GM21723 (cell line): ENCODE measurements at regions not wholly inside any gene's neighbourhood (a gene's known extent, or its start where the extent isn't known, plus 50 kb on each side); places are given as distances from the start of the nearest gene placed in this dataset.
A peak's percentile ranks its signal among the peaks of the same experiment; 100 is the strongest.

Source experiments
- ATAC-seq: cut with Tn5 transposase; IDR thresholded peaks from one replicate; pipeline ENCODE4 v1.9.1; 2021; ENCODE audit warnings: mild to moderate bottlenecking, moderate library complexity; ENCODE audit not compliant: unreplicated experiment

GRCh38 chr21:41037936-41038335 lies 130.0 kb upstream of the BACE2 start:
- no peak for ATAC-seq

- ATAC-seq: no peak
Measured at GRCh38 chr21:41043014-41043413, 124.9 kb upstream of the BACE2 start.

GRCh38 chr21:41045534-41046268 lies 122.3 kb upstream of the BACE2 start:
- ATAC-seq: no peak

DNA sequence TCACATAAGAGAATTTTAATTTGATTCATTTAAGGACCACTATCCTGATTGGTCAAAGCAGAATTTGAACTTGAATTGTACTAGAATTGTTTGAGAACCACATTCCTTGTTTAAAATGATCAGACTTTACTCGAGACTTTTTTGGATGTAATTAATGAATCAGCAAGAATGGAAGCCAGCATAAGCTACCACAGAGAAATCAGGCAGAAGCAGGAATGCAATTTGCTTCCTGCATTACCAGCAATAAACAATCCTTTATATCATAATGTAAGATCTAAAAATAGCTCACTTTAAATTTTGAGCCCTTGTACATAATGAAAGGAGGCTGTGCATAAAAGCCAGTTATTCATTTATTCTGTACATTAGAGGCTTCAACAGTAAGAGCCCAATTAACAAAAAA lies 119.8 kb upstream of the BACE2 start:
- no peak for ATAC-seq

GRCh38 chr21:41048623-41049022 lies 119.3 kb upstream of the BACE2 start:
- no peak for ATAC-seq

GRCh38 chr21:41052820-41053555 lies 115.0 kb upstream of the BACE2 start:
- ATAC-seq: no peak

- ATAC-seq: no peak
Measured at GRCh38 chr21:41054018-41054578, 113.9 kb upstream of the BACE2 start.

- no peak for ATAC-seq
Measured at GRCh38 chr21:41055266-41055665, 112.7 kb upstream of the BACE2 start.

- ATAC-seq: no peak
Measured at GRCh38 chr21:41059871-41060270, 108.1 kb upstream of the BACE2 start.

- ATAC-seq: no peak
Measured at GRCh38 chr21:41061701-41062100, 106.3 kb upstream of the BACE2 start.

DNA sequence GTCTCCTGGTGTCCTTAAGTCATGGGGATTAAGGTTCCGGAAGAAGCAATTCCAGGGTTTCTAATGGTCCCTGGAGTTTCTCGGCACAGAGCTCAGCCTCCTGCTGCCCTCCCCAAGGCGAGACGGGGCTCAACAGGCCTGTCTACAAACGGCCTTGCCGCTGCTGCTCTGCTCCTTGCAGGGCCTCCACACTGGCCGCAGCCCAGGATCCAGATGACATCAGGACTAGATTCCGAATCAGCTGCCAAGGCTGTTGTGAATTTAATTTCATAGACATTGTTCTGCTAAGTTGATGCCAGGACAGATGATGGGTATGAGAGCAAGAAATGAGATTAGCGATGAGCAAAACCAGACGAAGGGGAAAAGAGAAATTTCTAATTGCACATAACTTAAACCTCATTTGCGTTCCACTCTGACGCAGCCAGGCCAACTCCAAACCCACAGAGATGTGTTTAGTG lies 103.6 kb upstream of the BACE2 start:
- no peak for ATAC-seq

GRCh38 chr21:41064951-41065350 lies 103.0 kb upstream of the BACE2 start:
- no peak for ATAC-seq

DNA sequence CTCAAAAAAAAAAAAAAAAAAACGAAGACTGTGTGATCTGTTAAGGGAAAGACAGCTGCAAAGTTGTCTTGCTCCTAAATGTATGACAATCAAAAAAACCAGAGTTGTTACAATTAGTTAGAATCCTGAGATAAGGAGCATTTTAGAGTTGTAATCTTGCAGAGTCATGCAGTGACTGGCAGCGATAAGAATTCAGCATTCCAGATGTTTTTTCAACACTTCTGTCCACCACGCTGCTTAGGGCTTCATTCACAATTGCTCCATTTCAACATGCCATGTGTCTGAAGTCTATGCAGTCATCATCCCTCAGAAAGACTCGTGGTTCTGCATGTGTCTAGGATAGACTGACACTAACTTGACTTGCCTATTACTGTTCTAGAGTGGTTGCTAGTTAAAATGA lies 102.4 kb upstream of the BACE2 start:
- no peak for ATAC-seq

- no peak for ATAC-seq
Measured at GRCh38 chr21:41066086-41066938, 101.6 kb upstream of the BACE2 start.

GRCh38 chr21:41067709-41068108 lies 100.3 kb upstream of the BACE2 start:
- ATAC-seq: no peak

GRCh38 chr21:41068496-41068895 lies 99.5 kb upstream of the BACE2 start:
- ATAC-seq: no peak

- peak; percentile 70 for ATAC-seq
Measured at GRCh38 chr21:41068967-41069642, 98.9 kb upstream of the BACE2 start.

- ATAC-seq: no peak
Measured at GRCh38 chr21:41070284-41070683, 97.7 kb upstream of the BACE2 start.

DNA sequence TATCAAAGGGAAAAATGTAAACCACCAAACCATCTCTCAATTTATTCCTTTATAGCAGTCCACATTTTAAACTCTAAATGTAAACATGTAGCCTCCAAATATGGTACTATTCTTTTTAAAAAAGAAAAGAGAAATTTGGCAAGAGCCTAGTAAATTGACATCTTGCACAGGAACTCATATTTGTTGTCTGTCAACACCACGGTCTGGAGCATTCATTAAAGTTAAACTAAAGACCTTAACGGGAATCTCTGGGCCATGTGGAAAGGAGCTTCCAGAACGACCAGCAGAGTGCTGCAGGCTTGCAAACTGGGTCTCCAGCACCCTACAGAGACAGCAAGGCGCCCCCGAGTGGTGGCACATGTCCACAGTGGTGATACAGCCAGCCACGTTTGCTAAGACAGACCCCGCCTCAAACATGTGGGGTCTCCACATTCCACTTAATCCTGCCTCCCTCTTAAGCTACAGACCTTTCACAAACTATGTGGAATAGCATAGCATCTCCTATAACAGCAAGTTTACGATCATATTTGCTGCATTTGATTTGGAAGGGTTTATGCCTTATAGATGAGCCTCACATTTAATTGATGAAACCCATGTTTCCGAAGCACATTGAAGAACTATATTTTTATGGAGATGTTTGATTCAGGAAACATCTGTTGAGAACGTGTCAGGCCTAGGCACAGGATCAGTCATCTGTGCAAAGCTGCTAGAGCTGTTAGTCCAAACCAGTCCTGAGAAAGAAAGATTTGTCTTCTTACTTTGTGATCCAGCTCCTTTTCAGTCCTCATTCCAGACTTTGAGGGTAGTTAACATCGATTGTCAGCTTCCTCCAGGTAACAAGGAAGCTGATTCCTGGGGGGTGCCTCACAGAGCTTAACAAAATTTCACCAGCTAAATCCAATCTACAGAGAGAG lies 96.4 kb upstream of the BACE2 start:
- no peak for ATAC-seq

DNA sequence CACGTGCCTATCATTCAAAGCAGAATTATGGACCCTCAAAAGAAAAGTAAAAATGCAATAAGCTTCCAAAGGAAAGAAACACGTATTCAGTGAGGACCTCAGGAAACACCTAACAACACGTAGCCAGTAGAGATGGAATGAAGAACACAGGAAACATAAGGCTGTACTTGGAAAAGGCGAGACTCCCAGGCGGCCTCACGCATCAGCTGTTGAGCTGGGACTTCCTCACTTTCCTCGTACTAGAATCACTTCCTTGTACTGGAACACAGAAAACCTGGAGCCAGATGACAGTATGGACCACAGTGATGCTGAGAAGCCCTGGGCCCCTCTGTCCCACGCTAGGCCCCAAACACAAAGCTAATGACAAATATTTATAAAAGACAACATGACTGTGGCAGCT lies 94.4 kb upstream of the BACE2 start:
- no peak for ATAC-seq
